Endothelial cell of umbilical vein (primary cell): ENCODE measurements at regions not wholly inside any gene's neighbourhood (a gene's known extent, or its start where the extent isn't known, plus 50 kb on each side); places are given as distances from the start of the nearest gene placed in this dataset.

Experiments used
- BruUV-seq: library from RNA; stranded (reverse); fragments of 400-500 nt; replicated peaks from 2 replicates; lab custom pipeline; 2021; lab: Mats Ljungman, UMichigan
- CTCF ChIA-PET: fragments of 300-600, 350-600 bp; sonication (Branson Sonifier 250); formaldehyde crosslinking; loops from one replicate; lab custom pipeline; 2021; ENCODE audit warnings: antibody characterized with exemption, inconsistent platforms; lab: Charles Lee
- POLR2A ChIA-PET: fragments of 300-600, 350-600 bp; sonication (Branson Sonifier 250); formaldehyde crosslinking; loops from one replicate; lab custom pipeline; 2021; ENCODE audit warnings: antibody characterized with exemption, inconsistent platforms; lab: Charles Lee
- DNase-seq: peaks from one replicate; pipeline ENCODE4 v3.0.0-alpha.2; 2011; ENCODE audit warnings: low read depth, low spot score
- FAIRE-seq: peaks from 2 replicates; lab custom pipeline; 2011; peaks lifted over from hg19 to GRCh38; lab: Jason Lieb, UNC
- H2AFZ ChIP-seq: 2 replicates; pipeline ENCODE4 v1.6.0; 2012; ENCODE audit warnings: low read depth, low read length, control low read depth, inconsistent platforms
- H3K27ac ChIP-seq: 2 replicates; pipeline ENCODE4 v1.5.1; 2011; ENCODE audit warnings: low read depth, mild to moderate bottlenecking, control low read depth, low read length, moderate library complexity; ENCODE audit not compliant: insufficient read depth
- H3K27me3 ChIP-seq, 2 experiments: 2 replicates each; pipeline versions ENCODE4 v1.6.0 to v1.6.1; 2011; ENCODE audit warnings: low read length in 2 of 2, mixed read lengths in 1 of 2; ENCODE audit not compliant: control insufficient read depth in 2 of 2, insufficient read depth in 2 of 2
- H3K36me3 ChIP-seq, 2 experiments: 2 replicates in 1 of 2; 3 replicates in 1 of 2; pipeline ENCODE4 v1.5.1; 2011; ENCODE audit warnings: low read length in 2 of 2, mild to moderate bottlenecking in 1 of 2, moderate library complexity in 1 of 2; ENCODE audit not compliant: control insufficient read depth in 2 of 2, insufficient read depth in 2 of 2; ENCODE audit errors: extremely low read depth in 1 of 2
- H3K4me1 ChIP-seq: 3 replicates; pipeline ENCODE4 v1.5.1; 2011; ENCODE audit warnings: mild to moderate bottlenecking, low read length; ENCODE audit not compliant: control insufficient read depth, insufficient read depth; ENCODE audit errors: extremely low read depth
- H3K4me2 ChIP-seq: 2 replicates; pipeline ENCODE4 v1.6.1; 2011; ENCODE audit warnings: low read length, control low read depth, mixed read lengths; ENCODE audit not compliant: insufficient read depth
- H3K4me3 ChIP-seq, 3 experiments: fragments of 200-600 bp in 1 of 3; sonication (generic), shearing (Covaris generic) in 1 of 3; replicated peaks in 1 of 3; 2 replicates each; pipeline ENCODE4 v1.5.1; 2011 to 2016; ENCODE audit warnings: control low read depth in 3 of 3, low read length in 3 of 3, mild to moderate bottlenecking in 2 of 3, inconsistent platforms in 1 of 3, low read depth in 1 of 3, moderate library complexity in 1 of 3; ENCODE audit not compliant: insufficient read depth in 1 of 3
- H3K79me2 ChIP-seq: 2 replicates; pipeline ENCODE4 v1.6.0; 2012; ENCODE audit warnings: low read length, inconsistent platforms; ENCODE audit not compliant: control insufficient read depth, insufficient read depth
- H3K9ac ChIP-seq: replicated peaks from 2 replicates; pipeline ENCODE3; 2011; ENCODE audit warnings: low read length, control low read depth; ENCODE audit not compliant: insufficient read depth; ENCODE audit errors: extremely low read depth
- H3K9me1 ChIP-seq: replicated peaks from 3 replicates; pipeline ENCODE4 v1.6.0; 2011; ENCODE audit warnings: mild to moderate bottlenecking, low read length; ENCODE audit not compliant: control insufficient read depth, insufficient read depth; ENCODE audit errors: extremely low read depth
- H3K9me3 ChIP-seq: replicated peaks from 2 replicates; pipeline ENCODE4 v1.5.1; 2012; ENCODE audit warnings: low read length, inconsistent platforms; ENCODE audit not compliant: control insufficient read depth, insufficient read depth
- H4K20me1 ChIP-seq: replicated peaks from 2 replicates; pipeline ENCODE3; 2011; ENCODE audit warnings: mild to moderate bottlenecking, low read length; ENCODE audit not compliant: control insufficient read depth, insufficient read depth; ENCODE audit errors: extremely low read depth
- CTCF ChIP-seq, 2 donors: IDR thresholded peaks; 1 replicate in 1 of 2; 2 replicates in 1 of 2; pipeline ENCODE4 v1.5.1; 2011; ENCODE audit warnings: low read length in 2 of 2, mild to moderate bottlenecking in 2 of 2, moderate library complexity in 2 of 2, control low read depth in 1 of 2, inconsistent platforms in 1 of 2, low read depth in 1 of 2; ENCODE audit not compliant: insufficient read depth in 1 of 2; ENCODE audit errors: extremely low read depth in 1 of 2
- EZH2 ChIP-seq: IDR thresholded peaks from 2 replicates; pipeline ENCODE4 v1.6.1; 2012; ENCODE audit warnings: borderline replicate concordance, low read depth, mild to moderate bottlenecking, moderate library complexity, low read length, inconsistent platforms; ENCODE audit not compliant: severe bottlenecking
- GATA2 ChIP-seq: IDR thresholded peaks from 2 replicates; pipeline ENCODE4 v1.7.0; 2011; ENCODE audit warnings: low read depth, mild to moderate bottlenecking, moderate library complexity, mixed read lengths, low read length; ENCODE audit not compliant: insufficient read length, insufficient read depth
- JUN ChIP-seq: IDR thresholded peaks from 2 replicates; pipeline ENCODE4 v1.6.1; 2011; ENCODE audit warnings: borderline replicate concordance, low read depth; ENCODE audit not compliant: insufficient read length, insufficient read depth
- MAX ChIP-seq: IDR thresholded peaks from 2 replicates; pipeline ENCODE4 v1.6.1; 2011; ENCODE audit not compliant: insufficient read depth, insufficient read length
- POLR2A ChIP-seq: IDR thresholded peaks from 2 replicates; pipeline ENCODE4 v1.6.1; 2012; ENCODE audit warnings: low read depth, mild to moderate bottlenecking, control low read depth, low read length
- POLR2AphosphoS5 ChIP-seq: IDR thresholded peaks from 2 replicates; pipeline ENCODE4 v1.6.1; 2012; ENCODE audit warnings: low read depth, mild to moderate bottlenecking, control low read depth, low read length, moderate library complexity; ENCODE audit not compliant: insufficient read depth
- dilution Hi-C: fragments of 300-500 bp; cut with MboI; formaldehyde crosslinking; loops from one replicate; pipeline ENCODE4 v1.15.0; 2019; ENCODE audit warnings: low sequenced_read_pairs; ENCODE audit not compliant: extremely low pct_ligation_motif_present
- intact Hi-C: fragments of 100-400 bp; cut with micrococcal nuclease; formaldehyde crosslinking; loops from one replicate; pipeline ENCODE4 v1.10.0; 2022

- no peaks in the 10 kb centered on the region for H3K9me1 ChIP-seq
- H3K4me1 ChIP-seq = no peaks in the 10 kb centered on the region
- no peak overlapping the region for H3K27ac ChIP-seq
- no peaks in the 10 kb centered on the region for H3K9me3 ChIP-seq
- no peak overlapping the region for H3K4me2 ChIP-seq
- POLR2A ChIA-PET = no interaction called here
- dilution Hi-C loops = no loop called here
- FAIRE-seq (no peak), DNase-seq (no peak)
- no peaks in the 10 kb centered on the region for H4K20me1 ChIP-seq
- TF ChIP-seq CTCF (IDR thresholded peaks at IDR 0.05; ENCODE audit: extremely low read depth in 1 of 2, insufficient read depth in 1 of 2, low read depth in 1 of 2, low read length in 2 of 2) (no peak), EZH2 (no peak), POLR2A (no peak), GATA2 (no peak), MAX (no peak), JUN (no peak), POLR2AphosphoS5 (no peak)
- H3K27me3 ChIP-seq = no peaks in the 10 kb centered on the region
- BruUV-seq = no TSS peak
- H3K36me3 ChIP-seq = no peaks in the 10 kb centered on the region
- intact Hi-C loops = no loop called here
- CTCF ChIA-PET = no interaction called here
- H3K4me3 ChIP-seq = no peak overlapping the region
- no peak overlapping the region for H3K9ac ChIP-seq
- no peaks in the 10 kb centered on the region for H3K79me2 ChIP-seq
- no peak overlapping the region for H2AFZ ChIP-seq
These were observed 204.5 kb downstream of the LSM5 start for GRCh38 chr7:32285698-32286097.
